Gastrocnemius medialis (tissue), 4 donors: ENCODE measurements at regions not wholly inside any gene's neighbourhood (a gene's known extent, or its start where the extent isn't known, plus 50 kb on each side); places are given as distances from the start of the nearest gene placed in this dataset.
"Not testable (repeated sequence)": the region's sequence is repeated elsewhere in the genome, so short reads cannot be mapped to it uniquely, and the experiment has no call there.

ENCODE experiments used
- ATAC-seq, 2 donors: fragments of 150-250 bp; one replicate each; pipeline ENCODE4 v1.9.1; 2016
- DNase-seq, 2 donors: peaks; one replicate each; pipeline ENCODE4 v3.0.0-alpha.2; 2019
- H3K27ac ChIP-seq, 4 donors: fragments of 200-600 bp; sonication (generic); 1 replicate in 1 of 4; 2 replicates in 3 of 4; pipeline ENCODE4 v1.5.1; 2016 to 2018; ENCODE audit warnings: mild to moderate bottlenecking in 2 of 4, moderate library complexity in 1 of 4
- H3K27me3 ChIP-seq, 3 donors: fragments of 200-600 bp; sonication (generic) in 2 of 3; 1 replicate in 1 of 3; 2 replicates in 2 of 3; pipeline versions ENCODE4 v1.5.1 to v1.6.0; 2016 to 2019; ENCODE audit warnings: mild to moderate bottlenecking in 1 of 3, moderate library complexity in 1 of 3
- H3K36me3 ChIP-seq, 2 donors: fragments of 200-600 bp; sonication (generic) in 1 of 2; one replicate each; pipeline ENCODE4 v1.5.1; 2017 to 2018
- H3K4me1 ChIP-seq, 2 donors: fragments of 200-600 bp; sonication (generic) in 1 of 2; one replicate each; pipeline ENCODE4 v1.5.1; 2016 to 2017; ENCODE audit warnings: mild to moderate bottlenecking in 2 of 2
- H3K4me3 ChIP-seq, 4 donors: fragments of 200-600 bp; sonication (generic) in 3 of 4; 1 replicate in 1 of 4; 2 replicates in 3 of 4; pipeline ENCODE4 v1.5.1; 2016 to 2019; ENCODE audit warnings: mild to moderate bottlenecking in 2 of 4
- H3K9me3 ChIP-seq, 3 donors: fragments of 200-600 bp; sonication (generic) in 2 of 3; 1 replicate in 1 of 3; 2 replicates in 2 of 3; pipeline ENCODE4 v1.5.1; 2016 to 2019
- CTCF ChIP-seq, 5 experiments: fragments of 450-650 bp in 3 of 5; fragments of 200-600 bp in 2 of 5; sonication (generic) in 2 of 5; IDR thresholded peaks in 4 of 5; conservative IDR thresholded peaks in 1 of 5; 1 replicate in 4 of 5; 2 replicates in 1 of 5; pipeline ENCODE4 v1.5.1; 2016 to 2019; ENCODE audit warnings: antibody characterized with exemption in 5 of 5, mild to moderate bottlenecking in 3 of 5, moderate library complexity in 3 of 5
- POLR2A ChIP-seq, 2 donors: fragments of 450-650 bp; IDR thresholded peaks; one replicate each; pipeline ENCODE4 v1.6.1; 2017; ENCODE audit warnings: antibody characterized with exemption in 2 of 2, mild to moderate bottlenecking in 2 of 2, moderate library complexity in 2 of 2
- in situ Hi-C, 4 donors: fragments of 200-750 bp; cut with MboI; loops; one replicate each; pipeline versions ENCODE4 v1.15.0 to v1.8.0; 2017; ENCODE audit warnings: low sequenced_read_pairs in 4 of 4
- intact Hi-C: fragments of 100-400 bp; cut with DNase I; formaldehyde crosslinking; loops from one replicate; pipeline ENCODE4 v1.15.1; 2023; ENCODE audit warnings: low total_unique reads

- intact Hi-C loops, result no loop called here
- in situ Hi-C loops, result no loop called here
These were observed 113.6 kb upstream of the WSB1 start for GRCh38 chr17:27180322-27180721.

GRCh38 chr17:27181379-27181925, 112.5 kb upstream of the WSB1 start:
- H3K4me3 ChIP-seq, H3K9me3 ChIP-seq, H3K27ac ChIP-seq, intact Hi-C loops, H3K27me3 ChIP-seq, in situ Hi-C loops, H3K4me1 ChIP-seq, H3K36me3 ChIP-seq, DNase-seq, ATAC-seq: not testable (repeated sequence)

More at GRCh38 chr17:27180322-27180721, 113.6 kb upstream of the WSB1 start:
- no peak for DNase-seq
- Histone ChIP-seq H3K27me3 (no peaks in the 10 kb centered on the region), H3K4me3 (no peak overlapping the region), H3K4me1 (no peaks in the 10 kb centered on the region), H3K36me3 (no peaks in the 10 kb centered on the region), H3K27ac (no peak overlapping the region), H3K9me3 (no peaks in the 10 kb centered on the region)
- ATAC-seq, result no peak
- TF ChIP-seq POLR2A (IDR thresholded peaks at IDR 0.05), result no peak
- no peak for TF ChIP-seq CTCF (IDR thresholded peaks at IDR 0.05 in 4 of 5, conservative IDR thresholded peaks at IDR 0.05 in 1 of 5)

GRCh38 chr17:27181935-27182334, 112.0 kb upstream of the WSB1 start:
- in situ Hi-C loops, result no loop called here
- intact Hi-C loops, result no loop called here
- TF ChIP-seq CTCF (IDR thresholded peaks at IDR 0.05 in 4 of 5, conservative IDR thresholded peaks at IDR 0.05 in 1 of 5), result no peak
- TF ChIP-seq POLR2A (IDR thresholded peaks at IDR 0.05), result no peak
- H3K4me1 ChIP-seq, result no peaks in the 10 kb centered on the region
- H3K27me3 ChIP-seq, result no peaks in the 10 kb centered on the region
- H3K4me3 ChIP-seq, result no peak overlapping the region
- no peak for DNase-seq
- no peaks in the 10 kb centered on the region for H3K9me3 ChIP-seq
- no peak overlapping the region for H3K27ac ChIP-seq
- no peak for ATAC-seq
- H3K36me3 ChIP-seq, result no peaks in the 10 kb centered on the region

GRCh38 chr17:27197505-27197904, 96.4 kb upstream of the WSB1 start:
- DNase-seq, in situ Hi-C loops, ATAC-seq, H3K27me3 ChIP-seq, H3K36me3 ChIP-seq, H3K4me3 ChIP-seq, H3K27ac ChIP-seq, H3K9me3 ChIP-seq, H3K4me1 ChIP-seq, intact Hi-C loops: not testable (repeated sequence)

- Histone ChIP-seq H3K4me1 (no peaks in the 10 kb centered on the region), H3K27me3 (no peaks in the 10 kb centered on the region), H3K9me3 (no peaks in the 10 kb centered on the region), H3K27ac (no peak overlapping the region), H3K4me3 (no peak overlapping the region), H3K36me3 (no peaks in the 10 kb centered on the region)
- ATAC-seq (no peak), DNase-seq (no peak)
- intact Hi-C loops, result no loop called here
- no peak for TF ChIP-seq CTCF (IDR thresholded peaks at IDR 0.05 in 4 of 5, conservative IDR thresholded peaks at IDR 0.05 in 1 of 5)
- TF ChIP-seq POLR2A (IDR thresholded peaks at IDR 0.05), result no peak
- in situ Hi-C loops, result no loop called here
These were observed 94.0 kb upstream of the WSB1 start for GRCh38 chr17:27199948-27200347.

GRCh38 chr17:27200476-27200875, 93.4 kb upstream of the WSB1 start:
- no peak for TF ChIP-seq CTCF (IDR thresholded peaks at IDR 0.05 in 4 of 5, conservative IDR thresholded peaks at IDR 0.05 in 1 of 5)
- TF ChIP-seq POLR2A (IDR thresholded peaks at IDR 0.05), result no peak
- in situ Hi-C loops (no loop called here), intact Hi-C loops (no loop called here)

More at GRCh38 chr17:27200476-27200875, 93.4 kb upstream of the WSB1 start:
- no peaks in the 10 kb centered on the region for H3K36me3 ChIP-seq
- no peak overlapping the region for H3K4me3 ChIP-seq
- no peaks in the 10 kb centered on the region for H3K9me3 ChIP-seq
- no peak overlapping the region for H3K27ac ChIP-seq
- no peaks in the 10 kb centered on the region for H3K4me1 ChIP-seq
- no peaks in the 10 kb centered on the region for H3K27me3 ChIP-seq
- ATAC-seq, result no peak
- DNase-seq, result no peak
